ENCODE measurements at regions not wholly inside any gene's neighbourhood (a gene's known extent, or its start where the extent isn't known, plus 50 kb on each side); places are given as distances from the start of the nearest gene placed in this dataset.

GRCh38 chr4:151569650-151570049 is 160.7 kb downstream of the FHIP1A start:
- TF ChIP-seq CTCF (conservative IDR thresholded peaks at IDR 0.05 in 1 of 2, IDR thresholded peaks at IDR 0.05 in 1 of 2; ENCODE audit: low read depth in 1 of 2, low read length in 2 of 2): no peak
- no peak for TF ChIP-seq EZH2 (IDR thresholded peaks at IDR 0.05; ENCODE audit: low read length, missing control alignments)

Measured in fibroblast of lung (primary cell).